OCI-LY7 (cell line): ENCODE measurements at regions not wholly inside any gene's neighbourhood (a gene's known extent, or its start where the extent isn't known, plus 50 kb on each side); places are given as distances from the start of the nearest gene placed in this dataset.

Experiments
- CTCF ChIP-seq: fragments of 200-600 bp; sonication (generic); conservative IDR thresholded peaks from 2 replicates; pipeline ENCODE4 v1.5.1; 2014; ENCODE audit warnings: mild to moderate bottlenecking, antibody characterized with exemption, low read length, moderate library complexity, mixed read lengths
- EZH2phosphoT487 ChIP-seq: fragments of 200-600 bp; sonication (generic); IDR thresholded peaks from 2 replicates; pipeline ENCODE4 v1.6.1; 2018; ENCODE audit warnings: low read depth, borderline replicate concordance, mild to moderate bottlenecking, mixed run types, antibody characterized with exemption, low read length, moderate library complexity, mixed read lengths

- TF ChIP-seq CTCF (no peak), EZH2phosphoT487 (no peak)
Observed at GRCh38 chr11:112625814-112626213, 335.4 kb upstream of the NCAM1 start.
